HCT116 (cell line): ENCODE measurements at regions not wholly inside any gene's neighbourhood (a gene's known extent, or its start where the extent isn't known, plus 50 kb on each side); places are given as distances from the start of the nearest gene placed in this dataset.

ENCODE experiments used
- CTCF ChIP-seq, 3 experiments: fragments of 200-600 bp in 1 of 3; sonication (generic) in 1 of 3; IDR thresholded peaks in 2 of 3; conservative IDR thresholded peaks in 1 of 3; 2 replicates each; pipeline ENCODE4 v1.5.1; 2012 to 2017; ENCODE audit warnings: low read depth in 2 of 3, low read length in 2 of 3, antibody characterized with exemption in 1 of 3, borderline replicate concordance in 1 of 3, control low read depth in 1 of 3, mild to moderate bottlenecking in 1 of 3, mixed read lengths in 1 of 3, mixed run types in 1 of 3, moderate library complexity in 1 of 3; ENCODE audit not compliant: insufficient read depth in 1 of 3
- SRF ChIP-seq: IDR thresholded peaks from 2 replicates; pipeline ENCODE4 v1.6.1; 2012; ENCODE audit warnings: low read depth

- TF ChIP-seq CTCF (IDR thresholded peaks at IDR 0.05 in 2 of 3, conservative IDR thresholded peaks at IDR 0.05 in 1 of 3; ENCODE audit: borderline replicate concordance in 1 of 3, insufficient read depth in 1 of 3, low read depth in 2 of 3, low read length in 2 of 3) (no peak), SRF (no peak)
Observed at GRCh38 chr12:126210026-126210425, 1144.8 kb downstream of the AACS start.
